NCI-H1436 treated with DMSO at 0.1 percent for 48 hours (cell line): ENCODE measurements at regions not wholly inside any gene's neighbourhood (a gene's known extent, or its start where the extent isn't known, plus 50 kb on each side); places are given as distances from the start of the nearest gene placed in this dataset.
"Not testable (repeated sequence)": the region's sequence is repeated elsewhere in the genome, so short reads cannot be mapped to it uniquely, and the experiment has no call there.

ENCODE experiments used
- DNase-seq: peaks from one replicate; lab custom pipeline; 2025; lab: John Stamatoyannopoulos, UW

- DNase-seq = no peak
Observed at GRCh38 chr13:61664801-61665705, 249.4 kb upstream of the PCDH20 start.

GRCh38 chr13:61654481-61654880, 238.8 kb upstream of the PCDH20 start:
- DNase-seq = no peak

GRCh38 chr13:61648547-61648946, 232.9 kb upstream of the PCDH20 start:
- no peak for DNase-seq

GRCh38 chr13:61612192-61612591, 196.5 kb upstream of the PCDH20 start:
- no peak for DNase-seq

- DNase-seq = no peak
Observed at GRCh38 chr13:61608138-61608537, 192.5 kb upstream of the PCDH20 start.

GRCh38 chr13:61600360-61601033, 184.8 kb upstream of the PCDH20 start:
- DNase-seq = no peak

GRCh38 chr13:61592489-61592888, 176.8 kb upstream of the PCDH20 start:
- no peak for DNase-seq

GRCh38 chr13:61575973-61576372, 160.3 kb upstream of the PCDH20 start:
- DNase-seq = no peak

- no peak for DNase-seq
Observed at GRCh38 chr13:61563645-61564044, 148.0 kb upstream of the PCDH20 start.

- no peak for DNase-seq
Observed at GRCh38 chr13:61546911-61547310, 131.3 kb upstream of the PCDH20 start.

- no peak for DNase-seq
Observed at GRCh38 chr13:61546413-61546812, 130.8 kb upstream of the PCDH20 start.

- DNase-seq = no peak
Observed at GRCh38 chr13:61536433-61536832, 120.8 kb upstream of the PCDH20 start.

- DNase-seq = no peak
Observed at GRCh38 chr13:61531383-61532065, 115.9 kb upstream of the PCDH20 start.

GRCh38 chr13:61519214-61519613, 103.6 kb upstream of the PCDH20 start:
- not testable (repeated sequence) for DNase-seq

GRCh38 chr13:61508936-61509335, 93.3 kb upstream of the PCDH20 start:
- DNase-seq = no peak

- DNase-seq = no peak
Observed at GRCh38 chr13:61500176-61500575, 84.5 kb upstream of the PCDH20 start.

GRCh38 chr13:61495648-61496047, 80.0 kb upstream of the PCDH20 start:
- no peak for DNase-seq

GRCh38 chr13:61493556-61493955, 77.9 kb upstream of the PCDH20 start:
- not testable (repeated sequence) for DNase-seq

GRCh38 chr13:61486496-61486895, 70.8 kb upstream of the PCDH20 start:
- no peak for DNase-seq

- no peak for DNase-seq
Observed at GRCh38 chr13:61485128-61485765, 69.6 kb upstream of the PCDH20 start.

- no peak for DNase-seq
Observed at GRCh38 chr13:61477619-61478018, 62.0 kb upstream of the PCDH20 start.

- DNase-seq = no peak
Observed at GRCh38 chr13:61470786-61471185, 55.1 kb upstream of the PCDH20 start.
